ELR (cell line): ENCODE measurements at regions not wholly inside any gene's neighbourhood (a gene's known extent, or its start where the extent isn't known, plus 50 kb on each side); places are given as distances from the start of the nearest gene placed in this dataset.
"Not testable (repeated sequence)": the region's sequence is repeated elsewhere in the genome, so short reads cannot be mapped to it uniquely, and the experiment has no call there.

ENCODE experiments used
- DNase-seq: peaks from one replicate; pipeline ENCODE4 v3.0.0-alpha.2; 2015; ENCODE audit warnings: low read depth

- DNase-seq = no peak
Observed at GRCh38 chr2:134023854-134024253, 230.0 kb upstream of the MGAT5 start.

- no peak for DNase-seq
Observed at GRCh38 chr2:134027980-134028379, 225.9 kb upstream of the MGAT5 start.

GRCh38 chr2:134029418-134029817 is 224.5 kb upstream of the MGAT5 start:
- DNase-seq = no peak

GRCh38 chr2:134031539-134031938 is 222.3 kb upstream of the MGAT5 start:
- DNase-seq = no peak

GRCh38 chr2:134035605-134036370 is 218.1 kb upstream of the MGAT5 start:
- no peak for DNase-seq

- no peak for DNase-seq
Observed at GRCh38 chr2:134039912-134040581, 213.8 kb upstream of the MGAT5 start.

- not testable (repeated sequence) for DNase-seq
Observed at GRCh38 chr2:134040626-134041172, 213.2 kb upstream of the MGAT5 start.

GRCh38 chr2:134041877-134042276 is 212.0 kb upstream of the MGAT5 start:
- no peak for DNase-seq

GRCh38 chr2:134043028-134043427 is 210.8 kb upstream of the MGAT5 start:
- not testable (repeated sequence) for DNase-seq

GRCh38 chr2:134052173-134052572 is 201.7 kb upstream of the MGAT5 start:
- no peak for DNase-seq

GRCh38 chr2:134056173-134056572 is 197.7 kb upstream of the MGAT5 start:
- no peak for DNase-seq

GRCh38 chr2:134061066-134061465 is 192.8 kb upstream of the MGAT5 start:
- DNase-seq = not testable (repeated sequence)

- not testable (repeated sequence) for DNase-seq
Observed at GRCh38 chr2:134062235-134062634, 191.6 kb upstream of the MGAT5 start.

GRCh38 chr2:134063916-134064315 is 190.0 kb upstream of the MGAT5 start:
- not testable (repeated sequence) for DNase-seq

GRCh38 chr2:134070281-134070741 is 183.6 kb upstream of the MGAT5 start:
- DNase-seq = peak; percentile 50

GRCh38 chr2:134072341-134072740 is 181.5 kb upstream of the MGAT5 start:
- DNase-seq = no peak

- no peak for DNase-seq
Observed at GRCh38 chr2:134073023-134073422, 180.8 kb upstream of the MGAT5 start.

- no peak for DNase-seq
Observed at GRCh38 chr2:134074619-134075018, 179.3 kb upstream of the MGAT5 start.

GRCh38 chr2:134075204-134075603 is 178.7 kb upstream of the MGAT5 start:
- no peak for DNase-seq

- DNase-seq = no peak
Observed at GRCh38 chr2:134078354-134078753, 175.5 kb upstream of the MGAT5 start.

- no peak for DNase-seq
Observed at GRCh38 chr2:134079373-134079772, 174.5 kb upstream of the MGAT5 start.

GRCh38 chr2:134080386-134081089 is 173.3 kb upstream of the MGAT5 start:
- no peak for DNase-seq
